Skeletal muscle cell (primary cell): ENCODE measurements at regions not wholly inside any gene's neighbourhood (a gene's known extent, or its start where the extent isn't known, plus 50 kb on each side); places are given as distances from the start of the nearest gene placed in this dataset.
A peak's percentile ranks its signal among the peaks of the same experiment; 100 is the strongest.

Experiments used
- DNase-seq: peaks from one replicate; pipeline ENCODE4 v3.0.0-alpha.2; 2010; ENCODE audit warnings: low read depth
- H3K4me3 ChIP-seq: 2 replicates; pipeline ENCODE4 v1.5.1; 2011; ENCODE audit warnings: low read depth, mild to moderate bottlenecking, control low read depth, low read length, moderate library complexity

DNA sequence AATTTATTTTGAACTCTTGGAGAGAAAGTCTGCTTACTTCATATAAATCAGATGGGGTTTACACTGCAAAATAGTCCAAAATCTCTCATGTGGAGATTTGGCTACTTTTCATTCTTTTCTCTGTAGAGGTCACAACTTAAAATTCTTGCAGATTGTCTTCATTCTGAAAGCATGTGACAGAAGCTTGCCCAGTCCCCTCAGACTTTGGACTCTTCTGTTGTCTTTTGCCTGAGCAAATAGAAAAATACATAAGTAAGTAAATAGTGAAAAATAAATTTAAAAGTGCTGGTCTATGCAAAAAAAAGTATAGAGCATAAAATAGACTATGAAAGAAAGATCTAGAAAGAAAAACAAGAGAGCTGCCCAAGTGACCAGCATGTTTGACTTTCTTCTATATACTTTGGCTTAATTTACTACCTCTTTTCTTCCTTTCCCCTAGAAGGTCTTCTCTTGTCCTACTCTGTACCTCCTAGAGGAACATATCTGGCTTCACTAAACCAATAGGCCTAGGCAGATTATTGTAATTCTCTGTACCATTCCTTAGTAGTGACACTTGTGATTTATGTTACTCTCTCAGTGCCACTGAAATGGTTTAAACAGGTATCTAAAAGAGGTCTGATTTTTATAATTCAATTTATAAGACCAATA, 260.9 kb downstream of the TENT5A start:
- no peak for DNase-seq
- H3K4me3 ChIP-seq: no peak overlapping the region

DNA sequence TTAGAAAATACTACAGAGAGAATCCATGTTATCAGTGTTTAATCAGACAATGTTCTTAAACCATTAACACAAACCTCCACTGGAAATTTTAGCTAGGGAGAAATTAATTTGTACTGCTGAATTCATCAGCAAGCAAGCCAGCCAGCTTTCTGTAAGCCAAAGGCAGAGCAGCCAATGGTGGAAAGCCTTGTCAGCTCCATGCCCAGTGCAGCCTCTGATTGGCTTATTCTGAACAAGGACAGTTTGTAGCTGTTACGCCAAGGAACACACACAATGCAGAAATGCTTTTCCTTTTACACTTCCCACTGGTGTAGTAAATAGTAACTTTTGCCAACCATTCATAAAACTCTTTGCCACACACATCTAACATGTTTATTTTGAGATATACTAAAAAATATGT, 265.0 kb downstream of the TENT5A start:
- no peak overlapping the region for H3K4me3 ChIP-seq
- no peak for DNase-seq

DNA sequence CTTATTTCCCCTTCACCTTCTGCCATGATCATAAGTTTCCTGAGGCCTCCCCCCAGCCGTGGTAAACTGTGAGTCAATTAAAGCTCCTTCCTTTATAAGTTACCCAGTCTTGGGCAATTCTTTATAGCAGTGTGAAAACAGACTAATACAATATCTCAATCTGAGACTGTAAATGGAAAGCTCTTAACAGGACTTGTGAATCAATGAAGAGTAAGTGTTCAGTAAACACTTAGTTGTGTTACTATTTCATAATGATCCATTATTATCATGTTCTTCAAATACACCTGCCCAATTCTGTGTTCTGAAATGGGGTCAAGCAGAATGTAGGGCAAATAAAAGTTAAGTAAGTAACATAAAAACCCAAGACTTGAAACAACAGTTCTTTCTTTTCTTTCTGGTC, 266.2 kb downstream of the TENT5A start:
- H3K4me3 ChIP-seq: no peak overlapping the region
- no peak for DNase-seq

DNA sequence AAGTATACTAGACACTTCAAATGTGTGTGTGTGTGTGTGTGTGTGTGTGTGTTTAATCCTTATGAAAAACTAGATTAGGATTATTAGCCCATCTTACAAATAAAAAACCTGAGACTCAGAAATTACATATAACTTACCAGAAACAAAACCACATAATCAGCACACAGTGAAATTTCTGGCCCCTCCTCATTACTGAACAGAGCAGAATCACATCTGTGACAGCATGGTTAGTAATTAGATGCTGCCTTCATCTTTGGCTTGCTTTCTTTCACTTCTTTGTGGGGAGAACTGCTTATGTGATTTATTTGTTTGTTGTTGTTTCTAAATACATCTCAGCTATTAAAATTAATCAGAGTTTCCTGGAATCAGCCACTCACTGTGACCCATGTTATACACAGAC, 267.1 kb downstream of the TENT5A start:
- no peak for DNase-seq
- H3K4me3 ChIP-seq: no peak overlapping the region

DNA sequence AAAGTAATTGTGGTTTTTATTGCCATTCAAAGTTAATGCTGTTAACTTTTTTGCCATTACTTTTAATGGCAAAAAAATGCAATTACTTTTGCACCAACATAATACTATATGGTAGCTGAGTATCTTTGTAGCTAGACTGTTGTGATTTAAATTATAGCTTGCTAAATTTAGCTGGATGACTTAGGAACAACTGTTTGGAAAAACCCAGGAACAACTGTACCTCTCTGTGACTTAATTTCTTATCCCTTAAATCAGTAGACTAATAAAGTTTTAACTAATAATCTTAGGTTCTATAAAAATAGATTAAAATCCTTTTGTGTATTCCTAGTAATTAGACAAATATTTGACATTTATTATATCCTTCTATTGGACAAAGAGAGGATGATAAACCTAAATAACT, 268.2 kb downstream of the TENT5A start:
- no peak for DNase-seq
- no peak overlapping the region for H3K4me3 ChIP-seq

DNA sequence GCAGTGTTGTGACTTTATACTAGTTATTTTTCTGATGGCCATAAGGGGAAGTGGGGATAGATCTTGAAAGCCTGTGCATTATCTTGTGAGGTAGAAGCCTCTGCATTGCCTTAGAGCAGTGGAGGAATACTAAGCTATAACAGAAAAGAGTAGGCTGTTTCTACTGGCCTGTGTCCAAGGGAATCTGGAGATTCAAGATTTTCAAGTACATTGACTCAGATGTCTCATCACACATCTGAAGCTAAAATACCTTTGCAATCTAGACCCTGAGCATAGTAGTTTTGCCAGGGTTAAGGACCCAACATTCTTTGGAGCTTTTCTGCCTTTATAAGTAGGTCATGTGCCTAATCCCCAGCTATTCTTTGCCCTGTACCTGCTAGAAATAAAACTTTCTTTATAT, 272.3 kb downstream of the TENT5A start:
- peak; percentile 22 for DNase-seq
- no peak overlapping the region for H3K4me3 ChIP-seq

DNA sequence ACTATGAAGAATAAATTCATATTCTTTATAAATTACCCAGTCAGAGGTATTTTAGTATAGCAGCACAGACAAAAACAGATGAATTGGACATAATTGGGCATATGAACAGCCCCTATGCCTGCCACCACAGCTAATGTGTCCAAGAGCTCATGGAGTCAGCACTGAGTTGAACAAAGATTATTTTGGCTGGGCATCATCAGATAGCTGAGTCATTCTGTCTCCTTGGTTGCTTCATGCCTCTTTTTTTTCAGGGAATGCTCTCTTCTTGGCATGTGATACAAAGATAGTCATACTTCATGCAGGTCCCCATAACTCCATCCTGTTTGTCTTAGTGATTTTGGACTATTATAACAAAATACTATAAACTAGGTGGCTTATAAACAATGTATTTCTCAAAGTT, 275.6 kb downstream of the TENT5A start:
- DNase-seq: peak; percentile 42
- H3K4me3 ChIP-seq: no peak overlapping the region

DNA sequence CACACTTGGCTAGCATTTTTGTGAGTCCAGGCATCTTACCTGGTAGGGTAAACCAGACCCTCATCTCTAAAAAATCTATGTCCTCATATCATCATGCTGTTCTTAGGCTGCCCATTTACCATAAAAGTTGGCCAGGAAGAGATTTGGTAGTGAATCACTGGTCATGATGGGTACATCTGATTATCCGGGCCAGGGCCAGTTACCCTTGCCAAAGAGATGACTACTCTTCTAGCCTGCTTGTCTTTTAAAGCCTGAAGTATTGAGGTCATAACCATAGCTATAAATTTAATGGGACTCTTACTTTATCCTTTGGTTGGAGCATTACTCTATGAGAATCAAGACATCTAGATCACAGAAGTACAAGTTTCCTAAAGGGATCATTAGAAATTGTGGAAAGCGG, 276.8 kb downstream of the TENT5A start:
- peak; percentile 22 for DNase-seq
- no peak overlapping the region for H3K4me3 ChIP-seq

DNA sequence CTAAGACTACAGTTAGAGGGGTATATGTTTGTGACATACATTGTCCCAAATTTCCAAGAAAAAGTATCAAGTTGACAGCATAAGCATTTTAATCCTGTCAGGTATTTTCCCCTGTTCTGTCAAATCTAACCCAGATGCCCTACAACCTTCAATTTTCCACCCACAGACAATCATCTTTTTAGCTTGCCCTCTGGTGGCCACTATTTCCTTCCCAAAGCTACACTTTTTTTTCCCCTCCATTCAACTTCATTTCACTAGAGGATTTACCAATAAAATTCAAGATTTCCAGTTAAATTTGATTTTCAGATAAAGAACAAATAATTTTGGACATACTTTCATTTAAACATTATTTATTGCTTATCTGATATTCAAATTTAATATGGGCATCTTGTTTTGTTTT, 286.6 kb downstream of the TENT5A start:
- H3K4me3 ChIP-seq: no peak overlapping the region
- DNase-seq: no peak

DNA sequence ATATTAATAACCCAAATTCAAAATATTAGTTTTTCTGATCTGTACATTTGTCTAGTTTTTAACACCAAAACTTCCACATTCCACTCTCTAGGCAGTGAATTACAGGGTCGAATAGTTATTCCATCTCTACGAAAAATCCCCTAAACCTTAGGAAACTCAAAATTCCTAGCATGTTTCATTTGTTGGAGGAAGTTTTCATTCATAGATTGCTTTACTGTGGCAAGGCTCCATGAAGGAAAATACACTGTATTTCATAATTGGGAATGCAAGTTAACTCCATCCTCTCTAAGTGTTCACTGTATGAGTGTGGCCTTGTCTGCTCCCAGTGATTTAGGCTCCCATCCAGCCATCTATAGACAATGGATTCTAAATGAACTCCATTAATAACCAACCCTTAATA, 296.1 kb downstream of the TENT5A start:
- no peak for DNase-seq
- H3K4me3 ChIP-seq: no peak overlapping the region

DNA sequence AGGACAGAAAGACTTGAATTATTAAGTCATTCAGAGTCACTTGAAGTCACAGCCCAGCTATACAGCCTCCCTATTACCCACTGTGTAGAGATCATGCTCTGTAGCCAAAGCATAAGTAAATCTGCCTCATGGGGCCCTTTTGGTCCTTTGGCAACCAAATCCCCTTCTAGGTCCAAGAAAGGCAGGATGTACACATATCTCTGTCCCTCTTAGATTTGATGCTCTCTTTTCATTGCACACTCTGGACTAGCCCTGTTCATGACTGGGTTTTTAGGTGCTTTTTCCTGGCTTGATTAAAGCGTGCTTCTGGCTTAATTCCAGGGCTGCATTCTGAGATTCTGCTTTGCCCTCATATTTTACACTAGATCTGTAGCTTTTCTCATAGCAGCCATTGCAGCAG, 296.8 kb downstream of the TENT5A start:
- no peak for DNase-seq
- H3K4me3 ChIP-seq: no peak overlapping the region

DNA sequence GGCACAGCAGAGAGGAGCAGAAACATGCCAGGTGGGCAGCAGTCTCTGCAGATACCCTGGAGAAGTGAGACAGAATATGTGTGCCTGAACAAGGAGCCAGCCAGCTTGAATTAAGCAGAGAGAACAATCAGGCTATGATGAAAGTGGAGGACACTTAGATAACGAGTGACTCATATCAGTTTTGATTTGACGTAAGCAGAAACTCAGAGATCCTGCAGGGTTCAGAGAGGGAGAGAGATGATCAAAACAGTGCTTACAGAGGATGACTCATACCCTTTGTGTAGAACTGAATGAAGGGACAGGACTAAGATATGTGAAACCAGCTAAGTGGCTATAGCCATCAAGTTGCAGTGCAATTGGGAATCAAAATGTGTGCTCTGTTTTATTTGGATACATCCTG, 300.7 kb downstream of the TENT5A start:
- DNase-seq: peak; percentile 77
- H3K4me3 ChIP-seq: no peak overlapping the region

DNA sequence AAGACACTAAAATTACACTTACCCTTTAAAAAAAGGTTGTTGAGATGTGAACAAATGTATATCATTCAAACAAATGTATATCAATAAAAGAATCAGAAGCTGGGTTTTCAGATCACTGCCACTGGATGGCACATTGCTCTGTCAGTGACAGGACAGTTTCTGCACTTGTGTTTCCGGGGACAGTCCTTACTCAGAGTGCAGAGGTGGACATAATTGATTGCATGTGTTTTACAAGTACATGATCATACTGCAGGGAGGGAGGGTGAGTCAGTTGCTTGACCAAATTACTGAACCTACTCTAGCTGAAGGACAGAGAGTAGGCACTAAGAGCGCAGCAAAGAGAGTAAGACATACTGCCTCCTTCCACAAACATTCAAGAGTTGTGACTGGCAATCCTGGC, 302.3 kb downstream of the TENT5A start:
- H3K4me3 ChIP-seq: no peak overlapping the region
- peak; percentile 23 for DNase-seq

DNA sequence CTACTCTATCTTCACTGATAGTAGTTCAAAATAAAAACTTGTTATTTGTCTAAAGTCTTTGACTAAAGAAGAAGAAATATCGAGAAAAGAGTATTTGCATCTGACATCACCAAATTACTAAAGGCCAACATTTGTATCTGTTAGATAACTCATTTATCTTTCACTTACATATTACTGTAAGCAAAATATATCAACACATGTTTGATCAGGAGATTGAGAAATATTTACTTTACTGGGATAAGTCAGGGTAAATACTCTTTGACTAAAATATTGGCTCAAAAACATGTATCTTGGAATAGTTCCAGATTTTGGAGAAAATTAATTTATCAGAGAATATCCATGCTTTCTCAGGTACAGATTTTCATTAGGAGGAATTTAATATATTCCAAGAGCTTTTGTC, 306.0 kb downstream of the TENT5A start:
- no peak for DNase-seq
- H3K4me3 ChIP-seq: no peak overlapping the region

DNA sequence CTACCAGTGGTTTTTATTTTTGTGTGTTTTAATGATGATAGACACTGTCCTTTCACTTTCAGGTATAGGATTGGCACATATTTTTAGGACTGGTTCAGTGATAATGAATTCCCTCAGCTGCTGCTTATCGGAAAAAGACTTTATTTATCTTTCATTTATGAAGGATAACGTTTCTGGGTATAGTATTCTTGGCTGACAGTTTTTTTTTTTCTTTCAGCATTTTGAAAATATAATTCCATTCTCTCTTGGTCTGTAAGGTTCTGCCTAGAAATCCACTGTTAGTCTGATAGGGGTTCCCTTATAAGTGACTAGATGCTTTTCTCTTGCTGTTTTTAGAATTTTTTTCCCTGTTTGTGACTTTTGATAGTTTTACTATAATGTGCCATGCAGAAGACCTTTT, 313.1 kb downstream of the TENT5A start:
- DNase-seq: no peak
- no peak overlapping the region for H3K4me3 ChIP-seq

DNA sequence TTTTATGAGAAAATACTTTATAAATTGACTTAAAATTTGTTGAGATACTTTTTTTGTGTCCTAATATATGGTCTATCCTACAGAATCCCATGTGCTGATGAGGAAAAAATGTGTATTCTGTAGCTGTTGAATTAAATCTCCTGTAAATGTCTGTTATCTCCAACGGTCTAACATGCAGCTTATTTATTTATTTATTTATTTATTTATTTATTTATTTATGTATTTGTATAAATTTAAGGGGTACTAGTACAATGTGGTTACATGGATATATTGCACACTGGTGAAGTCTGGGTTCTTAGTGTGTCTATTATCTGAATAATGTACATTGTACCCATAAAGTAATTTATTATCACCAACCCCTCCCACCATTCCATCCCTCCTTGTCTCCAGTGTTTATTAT, 315.5 kb downstream of the TENT5A start:
- DNase-seq: no peak
- H3K4me3 ChIP-seq: no peak overlapping the region

DNA sequence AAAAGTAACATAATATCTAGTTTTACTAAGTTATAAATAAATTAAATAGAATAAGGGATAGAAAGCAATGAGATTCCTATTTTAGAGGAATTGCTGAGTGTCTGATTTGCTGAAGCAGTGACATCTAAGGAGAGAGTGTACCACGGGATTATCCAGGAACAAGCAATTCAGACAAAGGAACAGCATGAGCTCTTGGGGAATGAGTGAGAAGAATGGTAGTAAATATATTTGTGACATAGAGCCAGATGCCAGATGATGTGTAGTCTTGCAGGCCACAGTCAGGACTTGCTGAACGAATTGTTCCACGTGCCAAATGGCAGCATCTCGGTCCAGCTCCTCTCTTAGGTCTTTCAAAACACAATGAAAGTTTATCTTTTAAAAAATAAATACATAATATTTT, 339.2 kb downstream of the TENT5A start:
- H3K4me3 ChIP-seq: no peak overlapping the region
- DNase-seq: no peak

DNA sequence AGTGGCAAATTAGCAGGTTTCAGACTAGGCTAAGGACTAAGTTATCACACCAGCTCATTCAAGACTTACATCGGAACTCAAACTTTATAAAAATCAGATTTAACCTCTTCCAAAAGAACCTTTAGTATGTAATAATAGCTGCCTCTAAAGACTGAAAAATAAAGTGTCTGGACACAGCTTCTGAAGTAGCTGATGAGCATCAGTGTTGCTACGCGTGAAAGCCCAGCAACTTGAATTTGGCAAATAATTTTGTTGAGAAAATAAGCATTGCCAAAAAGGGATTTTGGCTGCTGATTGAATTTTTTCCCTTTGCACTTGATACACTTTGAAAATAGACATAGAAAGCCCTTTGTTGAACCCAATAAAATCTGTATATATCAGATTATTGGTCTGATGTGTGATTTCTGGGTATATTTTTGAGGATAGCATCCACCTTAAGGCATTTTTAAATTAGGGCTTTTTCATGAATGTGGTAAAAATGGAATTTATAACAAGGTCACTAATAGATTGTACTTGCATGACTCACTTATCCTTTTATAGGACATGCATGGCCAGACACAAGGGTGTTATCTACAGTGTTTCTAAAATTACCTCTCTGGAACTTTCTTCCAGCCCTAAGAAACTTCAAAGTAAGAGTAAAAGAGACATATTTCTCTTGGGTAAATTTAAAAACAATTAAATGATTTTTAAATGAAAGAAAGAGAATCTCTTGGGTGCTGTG, 350.4 kb downstream of the TENT5A start:
- no peak for DNase-seq
- H3K4me3 ChIP-seq: no peak overlapping the region

DNA sequence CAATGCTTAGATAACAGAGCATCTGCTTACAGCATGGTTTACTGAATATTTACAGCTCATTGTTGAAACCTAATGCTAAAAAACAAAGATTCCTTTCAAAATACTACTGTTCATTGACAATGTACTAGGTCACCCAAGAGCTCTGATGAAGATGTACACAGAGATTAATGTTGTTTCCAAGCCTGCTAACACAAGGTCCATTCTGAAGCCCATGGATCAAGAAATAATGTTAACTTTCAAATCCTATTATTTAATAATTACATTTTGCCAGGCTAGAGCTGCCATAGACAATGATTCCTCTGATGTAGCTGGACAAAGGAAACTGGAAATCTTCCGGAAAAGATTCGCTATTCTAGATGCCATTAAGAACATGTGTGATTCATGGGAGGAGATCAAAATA, 355.6 kb downstream of the TENT5A start:
- no peak overlapping the region for H3K4me3 ChIP-seq
- no peak for DNase-seq

DNA sequence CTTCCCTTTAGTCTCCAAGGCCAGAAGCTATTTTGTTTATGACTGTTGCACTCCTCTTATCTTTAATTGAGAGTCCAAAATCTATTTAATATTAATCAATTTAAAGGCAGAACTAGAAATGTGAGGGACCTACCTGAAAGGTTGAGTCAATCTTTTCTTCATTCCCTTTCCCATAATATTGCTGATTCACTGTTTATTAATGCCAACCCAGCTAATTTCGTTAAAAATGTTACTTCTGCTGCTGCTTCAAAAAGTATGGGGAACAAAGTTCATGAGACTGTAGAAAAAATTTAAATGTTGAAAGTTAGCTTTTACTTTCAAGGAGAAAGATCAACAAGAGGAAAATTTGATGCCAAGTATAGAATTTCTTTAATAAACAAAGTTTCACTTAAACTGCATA, 365.3 kb downstream of the TENT5A start:
- no peak overlapping the region for H3K4me3 ChIP-seq
- DNase-seq: no peak

DNA sequence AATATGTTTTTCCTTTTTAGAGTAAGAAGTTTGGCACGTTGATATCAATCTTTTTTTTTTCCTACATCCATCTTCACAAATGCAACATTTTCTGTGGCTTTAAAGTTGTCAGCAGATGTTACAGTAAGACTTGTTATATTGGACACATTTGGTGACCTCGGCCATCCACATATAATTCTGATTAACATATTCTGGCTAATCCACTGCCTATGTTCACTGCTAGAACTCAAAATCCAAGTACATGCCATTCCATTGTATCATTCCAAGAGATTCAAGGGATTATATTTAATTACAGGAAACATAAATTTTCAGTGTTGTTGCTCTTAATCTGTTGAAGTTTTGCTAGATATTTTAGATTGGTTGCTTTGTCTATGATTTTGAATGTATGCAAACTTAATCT, 367.6 kb downstream of the TENT5A start:
- peak; percentile 34 for DNase-seq
- no peak overlapping the region for H3K4me3 ChIP-seq

DNA sequence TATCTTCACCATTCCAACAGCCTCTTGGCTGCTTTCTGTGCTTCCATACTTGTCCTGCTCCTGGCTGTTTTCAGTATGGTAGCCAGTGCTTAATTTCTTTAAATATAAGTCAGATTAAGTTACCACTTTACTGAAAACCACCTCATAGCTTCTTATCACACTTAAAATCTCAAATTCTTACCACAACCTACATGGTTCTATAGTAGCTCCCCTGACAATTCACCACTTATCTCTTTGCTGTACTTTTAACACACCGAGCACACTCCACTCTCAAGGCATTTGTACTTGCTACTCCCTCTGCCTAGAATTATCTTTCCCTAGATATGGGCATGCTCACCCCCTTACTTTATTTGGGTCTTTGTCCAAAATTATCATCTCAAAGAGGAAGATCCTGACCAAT, 369.0 kb downstream of the TENT5A start:
- DNase-seq: no peak
- no peak overlapping the region for H3K4me3 ChIP-seq
